ENCODE measurements at regions not wholly inside any gene's neighbourhood (a gene's known extent, or its start where the extent isn't known, plus 50 kb on each side); places are given as distances from the start of the nearest gene placed in this dataset.
"Not testable (repeated sequence)": the region's sequence is repeated elsewhere in the genome, so short reads cannot be mapped to it uniquely, and the experiment has no call there.

GRCh38 chr7:136293272-136293671 lies 316.1 kb upstream of the MTPN start:
- DNase-seq (ENCODE audit: low spot score): no peak
- in situ Hi-C loops (cut with HindIII; ENCODE audit: low sequenced_read_pairs): no loop called here

GRCh38 chr7:136292365-136292764 lies 315.2 kb upstream of the MTPN start:
- in situ Hi-C loops (cut with HindIII; ENCODE audit: low sequenced_read_pairs): no loop called here

DNA sequence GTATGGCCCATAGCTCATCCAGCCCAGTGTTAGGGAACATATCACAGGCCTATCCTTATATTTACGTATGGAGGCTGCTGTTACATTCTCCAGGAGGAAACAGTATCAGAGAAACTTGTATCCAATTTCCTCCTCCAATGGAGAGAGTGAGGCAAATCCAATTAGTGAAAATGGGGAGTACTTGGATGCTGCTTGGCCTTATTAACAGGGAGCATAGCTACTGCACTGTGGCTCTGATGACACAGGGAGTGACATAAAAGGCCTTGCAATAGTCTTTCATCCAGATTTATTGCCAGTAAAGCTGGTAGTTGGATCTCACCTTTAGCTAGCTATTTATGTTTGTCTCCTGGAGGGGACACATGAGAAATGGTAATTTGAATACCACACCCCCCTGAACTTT lies 313.2 kb upstream of the MTPN start:
- in situ Hi-C loops (cut with HindIII; ENCODE audit: low sequenced_read_pairs): no loop called here

More at GRCh38 chr7:136292365-136292764, 315.2 kb upstream of the MTPN start:
- no peak for DNase-seq (ENCODE audit: low spot score)

GRCh38 chr7:136278057-136278456 lies 300.9 kb upstream of the MTPN start:
- no peak for DNase-seq (ENCODE audit: low spot score)
- in situ Hi-C loops (cut with HindIII; ENCODE audit: low sequenced_read_pairs): no loop called here

More for the DNA sequence above, 313.2 kb upstream of the MTPN start:
- DNase-seq (ENCODE audit: low spot score): no peak

DNA sequence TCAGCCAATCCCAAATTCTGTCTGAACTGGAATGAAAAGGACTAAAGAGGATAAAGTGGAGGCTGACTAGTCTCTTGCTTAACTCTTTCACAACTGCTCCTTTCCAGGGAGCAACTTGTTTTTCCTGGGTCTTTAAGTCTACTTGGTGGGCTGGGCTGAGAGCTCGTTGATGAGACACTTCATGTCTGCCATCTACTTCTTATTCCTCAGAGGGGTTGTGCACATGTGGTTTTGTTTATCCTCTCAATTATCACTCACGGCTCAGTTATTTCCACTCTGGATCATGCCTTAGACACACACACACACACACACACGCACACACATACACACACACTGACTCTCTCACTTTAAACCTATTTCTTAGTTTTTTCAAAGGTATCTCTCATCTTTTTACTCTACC lies 298.6 kb upstream of the MTPN start:
- in situ Hi-C loops (cut with HindIII; ENCODE audit: low sequenced_read_pairs): no loop called here
- no peak for DNase-seq (ENCODE audit: low spot score)

DNA sequence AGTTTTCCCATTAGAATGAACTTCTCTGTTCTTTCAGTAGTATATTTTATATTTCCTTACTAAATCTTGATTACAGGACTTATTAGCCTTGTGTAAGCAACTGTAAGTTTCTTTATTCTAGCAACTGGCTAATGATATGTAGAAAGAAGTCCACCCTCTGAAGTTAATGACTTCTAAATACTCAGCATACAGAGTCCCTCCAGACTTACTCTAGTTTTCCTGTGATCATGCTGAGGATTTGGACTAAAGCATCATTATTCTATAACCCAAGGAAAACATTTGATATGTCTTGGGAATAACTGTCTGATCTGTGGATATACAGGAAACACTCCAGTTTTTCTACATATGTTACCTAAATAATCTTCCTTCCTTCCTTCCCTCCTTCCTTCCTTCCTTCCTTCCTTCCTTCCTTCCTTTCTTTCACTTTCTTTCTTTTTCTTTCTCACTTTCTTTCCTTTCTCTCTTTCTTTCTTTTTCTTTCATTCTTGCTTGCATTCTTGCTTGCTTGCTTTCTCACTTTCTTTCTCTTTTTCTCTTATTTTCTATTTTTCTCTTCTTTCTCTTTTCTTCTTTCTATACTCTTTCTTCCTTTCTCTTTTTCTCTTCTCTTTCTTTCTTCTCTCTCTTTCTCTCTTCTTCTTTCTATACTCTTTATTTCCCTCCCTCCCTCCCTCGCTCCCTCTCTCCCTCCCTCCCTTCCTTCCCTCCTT lies 297.6 kb upstream of the MTPN start:
- no peak for DNase-seq (ENCODE audit: low spot score)
- in situ Hi-C loops (cut with HindIII; ENCODE audit: low sequenced_read_pairs): no loop called here

DNA sequence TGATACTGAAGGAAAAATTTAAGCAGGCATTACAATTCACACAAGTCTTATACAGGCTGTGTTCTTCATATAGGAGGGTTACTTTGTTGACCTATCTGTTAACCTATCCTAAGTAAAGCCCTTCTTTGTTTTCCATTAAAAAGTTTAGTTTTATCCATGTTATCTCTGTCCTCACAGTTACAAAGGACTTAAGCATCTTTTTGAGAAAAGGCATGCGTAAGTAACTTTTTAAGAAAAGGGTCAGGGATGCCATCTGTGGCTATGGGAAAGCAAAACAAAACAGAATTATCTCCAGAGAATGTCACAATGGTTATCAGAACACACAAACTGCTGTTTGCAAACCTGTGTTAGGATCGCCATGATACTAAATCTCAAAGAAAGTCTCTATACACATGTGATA lies 295.8 kb upstream of the MTPN start:
- no peak for DNase-seq (ENCODE audit: low spot score)
- in situ Hi-C loops (cut with HindIII; ENCODE audit: low sequenced_read_pairs): no loop called here

DNA sequence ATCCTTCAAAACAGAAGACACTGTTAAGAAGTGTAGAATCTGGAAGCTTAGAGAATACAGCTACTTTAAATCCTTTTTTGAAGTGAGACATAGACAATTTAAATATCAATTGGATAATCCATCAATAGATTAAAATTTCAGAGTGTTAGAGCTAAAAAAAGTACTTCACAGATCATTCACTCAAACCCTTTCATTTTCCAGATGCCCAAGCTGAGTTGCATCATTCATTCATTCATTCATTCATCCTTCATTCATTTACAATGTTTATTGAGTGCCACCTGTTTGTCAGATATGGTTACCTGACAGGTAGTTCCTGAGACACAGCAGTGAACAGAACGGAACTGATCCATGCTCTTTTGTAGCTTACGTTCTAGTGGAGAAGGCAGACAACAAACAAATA lies 290.7 kb upstream of the MTPN start:
- DNase-seq (ENCODE audit: low spot score): no peak
- in situ Hi-C loops (cut with HindIII; ENCODE audit: low sequenced_read_pairs): no loop called here

DNA sequence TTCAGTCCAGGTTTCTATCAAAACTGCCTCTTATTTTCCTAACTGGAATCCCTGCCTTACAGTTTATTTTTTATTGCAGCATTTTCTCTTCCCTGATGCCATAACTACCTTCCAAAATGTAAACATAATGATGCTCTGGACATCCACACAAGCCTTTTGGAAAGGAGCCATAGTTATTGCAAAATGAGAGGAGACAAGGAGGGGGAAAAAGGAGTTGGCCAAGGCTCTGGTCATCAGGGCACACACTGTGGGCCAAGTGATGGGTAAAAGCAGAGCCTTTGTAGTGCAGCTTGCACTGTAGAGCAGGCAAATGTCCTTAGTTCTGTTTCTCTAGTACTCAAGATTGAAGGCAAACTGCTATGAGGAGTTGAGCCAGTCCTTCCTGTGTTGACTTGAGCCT lies 289.3 kb upstream of the MTPN start:
- no peak for DNase-seq (ENCODE audit: low spot score)
- in situ Hi-C loops (cut with HindIII; ENCODE audit: low sequenced_read_pairs): no loop called here

- DNase-seq (ENCODE audit: low spot score); in situ Hi-C loops (cut with HindIII; ENCODE audit: low sequenced_read_pairs): not testable (repeated sequence)
Measured at GRCh38 chr7:136264304-136264703, 287.1 kb upstream of the MTPN start.

DNA sequence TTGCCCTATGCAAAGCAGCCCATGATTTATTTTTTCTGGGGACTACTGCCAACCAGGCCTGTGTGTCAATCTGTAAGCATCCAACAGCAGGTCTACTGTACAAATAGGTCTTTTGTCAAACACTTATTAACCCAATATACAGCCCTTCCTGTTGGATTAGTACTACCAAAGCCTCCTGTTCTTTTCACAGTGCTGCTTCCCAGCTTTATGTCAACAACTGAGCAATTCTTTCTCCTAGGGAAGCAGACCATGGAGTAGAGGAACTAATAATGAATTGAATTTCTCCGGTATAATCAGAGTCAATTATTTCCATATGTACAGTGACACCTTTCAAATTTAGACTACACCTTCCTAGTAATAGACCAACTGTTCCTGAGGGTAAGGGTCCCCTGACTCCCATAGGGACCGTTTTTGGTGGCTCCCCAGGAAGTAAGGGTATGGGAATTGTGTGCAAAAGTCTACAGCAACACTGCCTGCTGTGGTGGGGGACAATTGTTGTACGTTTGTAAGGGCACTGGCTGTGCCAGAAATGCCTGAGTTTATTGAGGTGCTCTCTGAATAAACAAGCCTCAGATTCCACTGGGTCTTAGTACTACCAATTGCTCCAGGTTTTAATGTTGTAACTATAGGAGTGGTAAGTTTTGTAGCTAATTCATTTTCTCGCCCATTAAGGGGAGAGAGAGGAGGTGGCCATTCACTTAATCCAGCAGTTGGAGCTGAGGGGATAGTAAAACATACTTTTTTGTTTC lies 286.1 kb upstream of the MTPN start:
- in situ Hi-C loops (cut with HindIII; ENCODE audit: low sequenced_read_pairs): not testable (repeated sequence)
- DNase-seq (ENCODE audit: low spot score): peak; percentile 55

DNA sequence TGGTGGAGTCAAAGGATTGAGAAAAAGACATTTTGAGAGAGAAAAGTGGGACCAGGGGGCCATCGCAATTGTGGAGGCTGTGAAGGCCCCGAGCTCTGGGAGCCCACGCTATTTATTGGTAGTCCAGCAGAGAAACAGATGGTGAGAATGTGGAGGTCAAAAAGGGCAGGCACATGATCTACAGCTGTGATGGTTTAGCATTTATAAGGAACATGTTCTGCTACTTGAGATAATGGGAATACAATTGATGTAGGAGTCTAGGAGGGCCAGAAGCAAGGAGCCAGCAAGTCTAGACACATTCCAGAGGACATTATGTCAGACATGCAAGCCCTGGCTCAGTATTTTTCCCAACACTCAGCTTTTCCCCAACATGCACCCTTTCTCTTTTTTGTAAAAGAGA lies 283.4 kb upstream of the MTPN start:
- in situ Hi-C loops (cut with HindIII; ENCODE audit: low sequenced_read_pairs): not testable (repeated sequence)
- DNase-seq (ENCODE audit: low spot score): peak; percentile 63

DNA sequence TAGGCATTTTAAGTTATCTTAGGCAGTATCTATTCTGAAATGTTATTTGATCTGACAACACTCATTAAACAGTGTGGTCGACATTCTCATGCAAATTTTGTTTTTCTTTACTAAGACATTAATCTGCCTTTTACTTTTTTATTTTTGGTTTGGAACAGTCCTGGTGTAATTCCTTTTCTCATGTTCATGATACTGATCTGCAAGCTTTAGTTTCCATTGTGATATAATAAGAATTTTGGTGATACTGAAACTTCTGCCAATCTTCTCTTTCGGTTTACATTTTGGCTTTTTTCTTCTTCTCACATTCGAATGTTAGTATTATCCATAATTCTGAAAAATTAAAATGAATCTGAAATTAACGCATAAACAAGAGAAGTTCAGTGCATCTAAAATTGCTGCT lies 281.9 kb upstream of the MTPN start:
- no peak for DNase-seq (ENCODE audit: low spot score)
- in situ Hi-C loops (cut with HindIII; ENCODE audit: low sequenced_read_pairs): no loop called here

GRCh38 chr7:136256491-136256890 lies 279.3 kb upstream of the MTPN start:
- DNase-seq (ENCODE audit: low spot score): no peak
- in situ Hi-C loops (cut with HindIII; ENCODE audit: low sequenced_read_pairs): no loop called here

GRCh38 chr7:136254148-136254547 lies 277.0 kb upstream of the MTPN start:
- in situ Hi-C loops (cut with HindIII; ENCODE audit: low sequenced_read_pairs): no loop called here

GRCh38 chr7:136251826-136252225 lies 274.7 kb upstream of the MTPN start:
- DNase-seq (ENCODE audit: low spot score): no peak
- in situ Hi-C loops (cut with HindIII; ENCODE audit: low sequenced_read_pairs): no loop called here

More at GRCh38 chr7:136254148-136254547, 277.0 kb upstream of the MTPN start:
- DNase-seq (ENCODE audit: low spot score): no peak

- DNase-seq (ENCODE audit: low spot score): no peak
- in situ Hi-C loops (cut with HindIII; ENCODE audit: low sequenced_read_pairs): no loop called here
Measured at GRCh38 chr7:136247211-136247610, 270.1 kb upstream of the MTPN start.

- in situ Hi-C loops (cut with HindIII; ENCODE audit: low sequenced_read_pairs): no loop called here
- DNase-seq (ENCODE audit: low spot score): no peak
Measured at GRCh38 chr7:136245327-136246004, 268.3 kb upstream of the MTPN start.

DNA sequence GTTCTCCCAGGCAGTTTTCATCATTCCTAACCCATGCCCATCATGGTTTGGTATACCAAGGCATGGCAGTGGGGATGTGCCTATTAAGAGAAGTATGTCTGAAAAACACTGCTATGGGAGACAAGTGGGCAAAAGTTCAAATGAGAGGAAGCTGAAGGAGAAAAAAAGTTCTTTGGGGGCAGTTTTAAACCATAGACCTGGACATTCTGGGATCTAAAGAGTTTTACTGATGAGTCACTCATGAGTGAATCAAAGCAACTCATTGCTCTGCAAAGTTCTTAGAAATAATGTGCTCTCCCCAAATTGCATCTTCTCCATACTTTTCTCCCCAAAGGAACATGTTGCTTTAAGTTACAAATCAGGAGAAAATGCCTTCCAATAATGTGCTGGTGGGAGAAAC lies 256.9 kb upstream of the MTPN start:
- in situ Hi-C loops (cut with HindIII; ENCODE audit: low sequenced_read_pairs): no loop called here
- no peak for DNase-seq (ENCODE audit: low spot score)

- in situ Hi-C loops (cut with HindIII; ENCODE audit: low sequenced_read_pairs): no loop called here
- DNase-seq (ENCODE audit: low spot score): no peak
Measured at GRCh38 chr7:136230210-136230609, 253.1 kb upstream of the MTPN start.

Measured in G401 (cell line).